HEK293T (cell line): ENCODE measurements at regions not wholly inside any gene's neighbourhood (a gene's known extent, or its start where the extent isn't known, plus 50 kb on each side); places are given as distances from the start of the nearest gene placed in this dataset.

ENCODE experiments used
- CTCF ChIA-PET: fragments of 350-600 bp; formaldehyde crosslinking; extraction: SDS; loops from one replicate; lab custom pipeline; 2021; ENCODE audit warnings: antibody characterized with exemption, inconsistent platforms; lab: Yijun Ruan, JAX
- POLR2A ChIA-PET: fragments of 350-600 bp; formaldehyde crosslinking; extraction: SDS; loops from one replicate; lab custom pipeline; 2020; ENCODE audit warnings: antibody characterized with exemption, inconsistent platforms; lab: Yijun Ruan, JAX
- DNase-seq: peaks from one replicate; pipeline ENCODE4 v3.0.0; 2012; ENCODE audit warnings: mixed read lengths; ENCODE audit errors: extremely low spot score
- ARNT ChIP-seq: fragments of 450-650 bp; IDR thresholded peaks from 2 replicates; pipeline ENCODE4 v1.6.1; 2017; ENCODE audit warnings: mild to moderate bottlenecking
- BHLHE40 ChIP-seq: fragments of 450-650 bp; IDR thresholded peaks from 2 replicates; pipeline ENCODE4 v1.6.1; 2016; ENCODE audit warnings: mild to moderate bottlenecking, moderate library complexity, borderline replicate concordance
- CTBP1 ChIP-seq: fragments of 450-650 bp; IDR thresholded peaks from 2 replicates; pipeline ENCODE4 v1.6.1; 2016; ENCODE audit warnings: borderline replicate concordance
- ELF4 ChIP-seq: fragments of 450-650 bp; IDR thresholded peaks from 2 replicates; pipeline ENCODE4 v1.6.1; 2017; ENCODE audit warnings: antibody characterized with exemption
- FOXA1 ChIP-seq: fragments of 450-650 bp; IDR thresholded peaks from 2 replicates; pipeline ENCODE4 v1.6.1; 2016; ENCODE audit warnings: mild to moderate bottlenecking
- FOXK2 ChIP-seq: fragments of 450-650 bp; IDR thresholded peaks from 2 replicates; pipeline ENCODE4 v1.6.1; 2016; ENCODE audit warnings: mild to moderate bottlenecking
- FOXM1 ChIP-seq: fragments of 450-650 bp; IDR thresholded peaks from 2 replicates; pipeline ENCODE4 v1.6.1; 2017; ENCODE audit warnings: mild to moderate bottlenecking, borderline replicate concordance
- HDGF ChIP-seq: fragments of 450-650 bp; IDR thresholded peaks from 2 replicates; pipeline ENCODE4 v1.6.1; 2017; ENCODE audit warnings: antibody characterized with exemption, borderline replicate concordance
- L3MBTL2 ChIP-seq: fragments of 450-650 bp; conservative IDR thresholded peaks from 2 replicates; pipeline ENCODE4 v1.6.1; 2016; ENCODE audit warnings: mild to moderate bottlenecking
- LEF1 ChIP-seq: fragments of 450-650 bp; IDR thresholded peaks from 2 replicates; pipeline ENCODE4 v1.6.1; 2017; ENCODE audit warnings: mild to moderate bottlenecking, borderline replicate concordance
- NFRKB ChIP-seq: fragments of 450-650 bp; IDR thresholded peaks from 2 replicates; pipeline ENCODE4 v1.6.1; 2016; ENCODE audit warnings: mild to moderate bottlenecking, moderate library complexity
- PKNOX1 ChIP-seq: fragments of 450-650 bp; IDR thresholded peaks from 2 replicates; pipeline ENCODE4 v1.6.1; 2016
- SP1 ChIP-seq: fragments of 450-650 bp; IDR thresholded peaks from 2 replicates; pipeline ENCODE4 v1.6.1; 2017
- SUZ12 ChIP-seq: fragments of 450-650 bp; IDR thresholded peaks from 2 replicates; pipeline ENCODE4 v1.6.1; 2016; ENCODE audit warnings: mild to moderate bottlenecking
- TARDBP ChIP-seq: fragments of 450-650 bp; IDR thresholded peaks from 2 replicates; pipeline ENCODE4 v1.6.1; 2016
- ZNF384 ChIP-seq: fragments of 450-650 bp; IDR thresholded peaks from 2 replicates; pipeline ENCODE4 v1.6.1; 2016

DNA sequence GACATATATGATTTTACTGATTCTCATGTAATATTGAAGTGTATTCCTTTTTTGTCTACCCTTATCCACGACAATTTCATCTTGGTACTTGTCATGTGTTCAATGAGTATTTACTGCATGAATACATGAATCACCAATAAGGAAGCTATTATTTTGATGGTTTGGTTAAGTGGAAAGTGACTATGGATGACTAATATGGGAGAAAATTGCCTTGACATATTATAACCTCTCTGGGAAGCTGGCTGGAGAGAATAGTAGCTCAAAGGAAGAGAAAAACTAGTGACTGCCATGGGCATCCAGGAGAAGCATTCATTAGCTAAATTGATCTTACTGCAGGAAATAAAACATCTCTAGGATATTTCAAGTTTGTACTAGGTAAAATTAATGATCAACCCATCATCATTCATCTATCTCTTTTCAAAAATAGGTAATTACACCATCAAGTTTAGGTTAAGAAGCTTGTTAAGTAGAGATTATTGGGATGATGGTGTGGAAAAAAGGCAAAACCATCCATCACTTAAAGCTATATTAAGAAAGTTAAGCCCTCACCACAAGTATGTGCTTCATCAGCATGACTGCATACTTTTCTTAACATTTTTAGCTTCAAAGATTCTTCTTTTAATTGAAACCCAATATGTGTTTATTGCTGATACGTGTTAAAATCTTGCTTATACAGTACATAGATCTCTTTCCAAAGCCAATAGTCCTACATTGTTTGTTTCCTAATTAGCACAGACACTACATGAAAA, 455.2 kb upstream of the ARPP21 start:
- TF ChIP-seq FOXK2 (no peak), NFRKB (no peak), HDGF (no peak), L3MBTL2 (no peak), ARNT (no peak), CTBP1 (no peak), SP1 (no peak), FOXM1 (no peak), ZNF384 (no peak), BHLHE40 (no peak), LEF1 (no peak), ELF4 (no peak), SUZ12 (no peak), FOXA1 (no peak), TARDBP (no peak), PKNOX1 (no peak)
- CTCF ChIA-PET = no interaction called here
- POLR2A ChIA-PET = no interaction called here
- DNase-seq = no peak

DNA sequence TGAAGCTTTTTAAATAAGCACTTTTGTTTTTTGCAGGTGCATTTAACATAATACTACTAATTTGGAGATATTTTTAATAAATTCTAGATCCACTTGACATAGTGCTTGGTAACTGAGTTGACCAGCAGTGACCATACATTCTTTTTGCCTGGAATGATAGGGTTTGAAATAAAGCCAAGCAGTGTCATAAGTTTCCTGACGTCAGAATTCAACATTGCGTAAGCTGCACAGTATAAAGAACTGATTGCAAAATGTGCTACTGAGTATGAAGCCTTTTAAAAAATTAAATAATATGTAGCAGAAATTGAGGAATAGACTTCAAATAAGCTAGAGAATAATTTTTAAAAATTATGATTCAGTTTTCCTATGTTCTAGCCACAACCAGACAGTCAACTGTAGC, 454.6 kb upstream of the ARPP21 start:
- DNase-seq = no peak
- ChIA-PET POLR2A (no interaction called here), CTCF (no interaction called here)
- TF ChIP-seq FOXM1 (no peak), L3MBTL2 (no peak), HDGF (no peak), ELF4 (no peak), SP1 (no peak), FOXA1 (no peak)

GRCh38 chr3:35187908-35188307, 451.4 kb upstream of the ARPP21 start:
- POLR2A ChIA-PET = no interaction called here
- CTCF ChIA-PET = no interaction called here
- TF ChIP-seq HDGF (no peak), NFRKB (no peak), FOXK2 (no peak), FOXM1 (no peak), ZNF384 (no peak), ARNT (no peak), SUZ12 (no peak), PKNOX1 (no peak), FOXA1 (no peak), SP1 (no peak), TARDBP (no peak)
- DNase-seq = no peak

DNA sequence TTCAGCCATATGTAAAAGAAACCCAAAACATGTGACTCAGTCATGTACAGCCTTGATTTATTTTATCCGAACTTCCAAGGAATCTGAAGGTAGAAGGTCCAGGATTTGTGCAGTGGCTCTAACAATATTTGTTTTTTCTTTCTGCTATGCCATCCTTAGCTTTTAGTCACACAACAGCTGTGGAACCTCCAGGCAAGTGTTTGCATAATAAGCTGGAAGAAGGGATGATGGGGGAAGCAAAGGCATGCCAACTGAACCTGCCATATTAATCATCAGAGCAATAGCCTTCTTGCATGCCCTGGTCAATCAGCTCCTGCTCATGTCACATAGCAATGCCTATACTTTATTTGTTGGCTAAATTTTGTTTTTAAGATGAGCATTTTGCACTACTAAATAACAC, 444.7 kb upstream of the ARPP21 start:
- ChIA-PET POLR2A (no interaction called here), CTCF (no interaction called here)
- TF ChIP-seq ARNT (no peak), FOXK2 (no peak), CTBP1 (no peak), BHLHE40 (no peak)
- DNase-seq = no peak

- CTCF ChIA-PET = no interaction called here
- POLR2A ChIA-PET = no interaction called here
- no peak for TF ChIP-seq SP1
- TF ChIP-seq CTBP1 = no peak
- TF ChIP-seq FOXA1 = no peak
- no peak for TF ChIP-seq NFRKB
- TF ChIP-seq HDGF = no peak
- no peak for DNase-seq
These were observed 440.5 kb upstream of the ARPP21 start for GRCh38 chr3:35198857-35199256.

GRCh38 chr3:35200056-35200455, 439.3 kb upstream of the ARPP21 start:
- no peak for TF ChIP-seq HDGF
- no peak for TF ChIP-seq SUZ12
- TF ChIP-seq ARNT = no peak
- no peak for TF ChIP-seq FOXK2
- no peak for TF ChIP-seq LEF1
- TF ChIP-seq PKNOX1 = no peak
- TF ChIP-seq FOXA1 = no peak
- DNase-seq = no peak
- ChIA-PET POLR2A (no interaction called here), CTCF (no interaction called here)

DNA sequence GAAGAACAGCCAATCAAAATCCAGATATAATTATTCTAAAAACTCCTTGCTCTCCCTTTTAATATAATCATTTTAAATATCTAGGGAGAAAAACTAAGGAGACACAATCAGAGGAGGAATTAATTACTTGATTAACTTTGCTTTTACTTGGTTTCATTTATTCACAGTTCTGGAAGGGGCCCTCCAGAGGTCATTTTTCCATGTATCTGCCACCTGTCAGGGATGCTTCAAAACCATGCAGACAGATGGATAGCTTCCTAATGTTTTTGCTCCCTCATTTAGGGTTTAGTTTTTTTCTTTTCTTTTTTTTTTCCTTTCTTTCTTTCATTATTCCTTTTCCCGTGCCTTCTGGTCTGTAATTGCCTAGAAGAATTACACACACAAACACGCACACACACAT, 438.1 kb upstream of the ARPP21 start:
- TF ChIP-seq FOXK2 (no peak), NFRKB (no peak), L3MBTL2 (no peak), PKNOX1 (no peak), CTBP1 (no peak), FOXM1 (no peak), FOXA1 (no peak), BHLHE40 (no peak), SP1 (no peak), ZNF384 (no peak), HDGF (no peak), ELF4 (no peak), LEF1 (no peak), ARNT (no peak), TARDBP (no peak), SUZ12 (no peak)
- no peak for DNase-seq
- ChIA-PET POLR2A (no interaction called here), CTCF (interaction anchor here (0.6 kb wide), 1 partner anchor 233 kb away, joined by 4 read pairs; no protein-coding TSS in a partner anchor)
